Endothelial cell (in vitro differentiated cells): ENCODE measurements at regions not wholly inside any gene's neighbourhood (a gene's known extent, or its start where the extent isn't known, plus 50 kb on each side); places are given as distances from the start of the nearest gene placed in this dataset.

Source experiments
- DNase-seq: peaks from one replicate; pipeline ENCODE4 v3.0.0; 2021; ENCODE audit warnings: low spot score
- H3K27ac Mint-ChIP-seq: one replicate; pipeline ENCODE4 v1.8.0; 2021; ENCODE audit warnings: mixed read lengths, inconsistent platforms; ENCODE audit not compliant: unreplicated experiment
- H3K27me3 Mint-ChIP-seq: one replicate; pipeline ENCODE4 v1.8.0; 2021; ENCODE audit warnings: mild to moderate bottlenecking, moderate library complexity, mixed read lengths, inconsistent platforms; ENCODE audit not compliant: unreplicated experiment
- H3K36me3 Mint-ChIP-seq: one replicate; pipeline ENCODE4 v1.8.0; 2021; ENCODE audit warnings: mild to moderate bottlenecking, low read depth, mixed read lengths, inconsistent platforms; ENCODE audit not compliant: unreplicated experiment
- H3K4me1 Mint-ChIP-seq: one replicate; pipeline ENCODE4 v1.8.0; 2021; ENCODE audit warnings: mild to moderate bottlenecking, mixed read lengths, inconsistent platforms; ENCODE audit not compliant: unreplicated experiment
- H3K4me3 Mint-ChIP-seq: one replicate; pipeline ENCODE4 v1.8.0; 2021; ENCODE audit warnings: mild to moderate bottlenecking, mixed read lengths, inconsistent platforms; ENCODE audit not compliant: unreplicated experiment
- H3K9me3 Mint-ChIP-seq: one replicate; pipeline ENCODE4 v1.8.0; 2021; ENCODE audit warnings: mixed read lengths, inconsistent platforms; ENCODE audit not compliant: unreplicated experiment
- CTCF ChIP-seq: fragments of 200-600 bp; sonication (generic); IDR thresholded peaks from one replicate; pipeline ENCODE4 v1.5.0; 2021; ENCODE audit warnings: antibody characterized with exemption; ENCODE audit not compliant: unreplicated experiment

- H3K27ac Mint-ChIP-seq: no peak overlapping the region
- no peak for DNase-seq
- no peaks in the 10 kb centered on the region for H3K4me1 Mint-ChIP-seq
- H3K4me3 Mint-ChIP-seq: no peak overlapping the region
- TF ChIP-seq CTCF: no peak
- no peaks in the 10 kb centered on the region for H3K9me3 Mint-ChIP-seq
- no peaks in the 10 kb centered on the region for H3K36me3 Mint-ChIP-seq
- no peaks in the 10 kb centered on the region for H3K27me3 Mint-ChIP-seq
Measured at GRCh38 chr1:242870966-242871365, 346.5 kb upstream of the PLD5 start.

- Mint-ChIP-seq H3K27me3 (peaks cover 2% of the 10 kb centered on the region), H3K4me3 (no peak overlapping the region), H3K4me1 (no peaks in the 10 kb centered on the region), H3K27ac (no peak overlapping the region), H3K36me3 (no peaks in the 10 kb centered on the region), H3K9me3 (no peaks in the 10 kb centered on the region)
- no peak for DNase-seq
- TF ChIP-seq CTCF: no peak
Measured at GRCh38 chr1:242856289-242856688, 331.8 kb upstream of the PLD5 start.

GRCh38 chr1:242854466-242854865 lies 330.0 kb upstream of the PLD5 start:
- Mint-ChIP-seq H3K4me1 (no peaks in the 10 kb centered on the region), H3K27ac (no peak overlapping the region), H3K36me3 (no peaks in the 10 kb centered on the region), H3K9me3 (no peaks in the 10 kb centered on the region), H3K27me3 (peaks cover 2% of the 10 kb centered on the region), H3K4me3 (no peak overlapping the region)
- DNase-seq: no peak
- no peak for TF ChIP-seq CTCF

GRCh38 chr1:242847390-242847993 lies 323.0 kb upstream of the PLD5 start:
- Mint-ChIP-seq H3K36me3 (no peaks in the 10 kb centered on the region), H3K27ac (no peak overlapping the region), H3K4me1 (no peaks in the 10 kb centered on the region), H3K4me3 (no peak overlapping the region), H3K27me3 (no peaks in the 10 kb centered on the region), H3K9me3 (no peaks in the 10 kb centered on the region)
- TF ChIP-seq CTCF: no peak
- peak; percentile 10 for DNase-seq

- no peaks in the 10 kb centered on the region for H3K9me3 Mint-ChIP-seq
- no peak for DNase-seq
- TF ChIP-seq CTCF: no peak
- no peak overlapping the region for H3K27ac Mint-ChIP-seq
- no peaks in the 10 kb centered on the region for H3K27me3 Mint-ChIP-seq
- H3K36me3 Mint-ChIP-seq: no peaks in the 10 kb centered on the region
- no peak overlapping the region for H3K4me3 Mint-ChIP-seq
- no peaks in the 10 kb centered on the region for H3K4me1 Mint-ChIP-seq
Measured at GRCh38 chr1:242842094-242842493, 317.6 kb upstream of the PLD5 start.
